AG04449 (cell line): ENCODE measurements at regions not wholly inside any gene's neighbourhood (a gene's known extent, or its start where the extent isn't known, plus 50 kb on each side); places are given as distances from the start of the nearest gene placed in this dataset.
"Not testable (repeated sequence)": the region's sequence is repeated elsewhere in the genome, so short reads cannot be mapped to it uniquely, and the experiment has no call there.

Source experiments
- CTCF ChIA-PET: fragments of 350-600 bp; formaldehyde crosslinking; extraction: SDS; loops from one replicate; lab custom pipeline; 2021; ENCODE audit warnings: antibody characterized with exemption; lab: Yijun Ruan, JAX
- POLR2A ChIA-PET: fragments of 400-600, 350-600 bp; formaldehyde crosslinking; extraction: SDS; loops from one replicate; lab custom pipeline; 2020; ENCODE audit warnings: antibody characterized with exemption, inconsistent platforms; lab: Yijun Ruan, JAX
- DNase-seq: peaks from one replicate; pipeline ENCODE4 v3.0.0-alpha.2; 2010; ENCODE audit warnings: low read depth, low spot score
- H3K4me3 ChIP-seq: 2 replicates; pipeline ENCODE4 v1.5.1; 2011; ENCODE audit warnings: low read depth, mild to moderate bottlenecking, control low read depth, low read length
- TF ChIP-seq, protein P1 (sequence below): IDR thresholded peaks from one replicate; pipeline ENCODE4 v1.5.1; 2011; ENCODE audit warnings: mild to moderate bottlenecking, moderate library complexity, low read length, control low read depth, inconsistent platforms; ENCODE audit not compliant: insufficient read depth; ENCODE audit errors: missing control alignments

DNA sequence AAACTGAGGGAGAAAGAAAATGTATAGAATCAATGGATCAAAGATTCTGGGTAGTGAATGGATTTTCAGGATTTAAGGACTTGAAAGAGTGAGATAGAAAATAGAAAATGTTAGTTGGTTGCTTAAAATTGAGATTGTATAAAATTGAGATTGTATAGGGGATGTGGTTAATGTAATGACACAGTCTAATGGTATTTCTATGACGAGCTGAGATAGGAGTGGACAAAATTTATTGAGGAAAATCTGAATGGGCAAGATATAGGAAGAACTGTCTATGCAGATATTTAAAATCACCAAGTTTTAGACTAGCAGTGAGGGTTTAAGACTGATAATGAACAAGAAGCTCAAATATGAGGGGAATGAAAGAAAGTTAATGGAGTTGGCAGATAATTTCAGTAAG, 406.6 kb downstream of the NYAP2 start:
- TF ChIP-seq, protein P1, sequence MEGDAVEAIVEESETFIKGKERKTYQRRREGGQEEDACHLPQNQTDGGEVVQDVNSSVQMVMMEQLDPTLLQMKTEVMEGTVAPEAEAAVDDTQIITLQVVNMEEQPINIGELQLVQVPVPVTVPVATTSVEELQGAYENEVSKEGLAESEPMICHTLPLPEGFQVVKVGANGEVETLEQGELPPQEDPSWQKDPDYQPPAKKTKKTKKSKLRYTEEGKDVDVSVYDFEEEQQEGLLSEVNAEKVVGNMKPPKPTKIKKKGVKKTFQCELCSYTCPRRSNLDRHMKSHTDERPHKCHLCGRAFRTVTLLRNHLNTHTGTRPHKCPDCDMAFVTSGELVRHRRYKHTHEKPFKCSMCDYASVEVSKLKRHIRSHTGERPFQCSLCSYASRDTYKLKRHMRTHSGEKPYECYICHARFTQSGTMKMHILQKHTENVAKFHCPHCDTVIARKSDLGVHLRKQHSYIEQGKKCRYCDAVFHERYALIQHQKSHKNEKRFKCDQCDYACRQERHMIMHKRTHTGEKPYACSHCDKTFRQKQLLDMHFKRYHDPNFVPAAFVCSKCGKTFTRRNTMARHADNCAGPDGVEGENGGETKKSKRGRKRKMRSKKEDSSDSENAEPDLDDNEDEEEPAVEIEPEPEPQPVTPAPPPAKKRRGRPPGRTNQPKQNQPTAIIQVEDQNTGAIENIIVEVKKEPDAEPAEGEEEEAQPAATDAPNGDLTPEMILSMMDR, result no peak
- ChIA-PET POLR2A (no interaction called here), CTCF (no interaction called here)
- no peak for DNase-seq
- no peak overlapping the region for H3K4me3 ChIP-seq

DNA sequence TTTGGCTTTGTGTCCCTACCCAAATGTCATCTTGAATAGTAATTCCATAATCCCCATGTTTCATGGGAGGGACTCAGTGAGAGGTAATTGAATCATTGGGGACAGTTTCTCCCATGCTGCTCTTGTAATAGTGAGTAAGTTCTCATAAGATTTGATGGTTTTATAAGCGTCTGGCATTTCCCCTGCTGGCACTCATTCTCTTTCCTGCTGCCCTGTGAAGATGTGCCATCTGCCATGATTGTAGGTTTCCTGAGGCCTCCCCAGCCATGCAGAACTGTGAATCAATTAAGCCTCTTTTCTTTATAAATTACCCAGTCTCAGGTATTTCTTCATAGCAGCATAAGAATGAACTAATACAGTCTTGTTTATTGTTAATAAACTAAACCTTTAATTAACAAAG, 402.6 kb downstream of the NYAP2 start:
- H3K4me3 ChIP-seq, POLR2A ChIA-PET, CTCF ChIA-PET, DNase-seq: not testable (repeated sequence)

DNA sequence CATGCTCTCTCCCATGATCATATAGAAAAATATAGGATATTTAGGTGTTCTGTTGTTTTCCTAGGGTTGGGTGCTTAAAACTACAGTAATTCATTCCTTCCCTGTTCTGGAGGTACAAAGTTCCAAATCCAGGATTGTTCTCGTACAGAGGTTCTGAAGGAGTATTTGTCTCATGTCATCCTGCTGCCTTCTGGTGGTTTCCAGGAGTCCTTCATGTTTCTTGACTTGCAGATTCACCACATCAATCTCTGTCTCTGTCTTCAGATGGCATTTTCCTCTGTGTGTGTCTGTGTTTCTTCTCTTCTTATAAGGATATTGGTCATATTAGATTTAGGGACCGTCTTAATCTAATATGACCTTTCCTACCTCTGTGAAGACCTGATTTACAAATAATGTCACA, 397.9 kb downstream of the NYAP2 start:
- no peak for DNase-seq
- POLR2A ChIA-PET, result no interaction called here
- no peak overlapping the region for H3K4me3 ChIP-seq
- CTCF ChIA-PET, result no interaction called here
- TF ChIP-seq, protein P1, result no peak

DNA sequence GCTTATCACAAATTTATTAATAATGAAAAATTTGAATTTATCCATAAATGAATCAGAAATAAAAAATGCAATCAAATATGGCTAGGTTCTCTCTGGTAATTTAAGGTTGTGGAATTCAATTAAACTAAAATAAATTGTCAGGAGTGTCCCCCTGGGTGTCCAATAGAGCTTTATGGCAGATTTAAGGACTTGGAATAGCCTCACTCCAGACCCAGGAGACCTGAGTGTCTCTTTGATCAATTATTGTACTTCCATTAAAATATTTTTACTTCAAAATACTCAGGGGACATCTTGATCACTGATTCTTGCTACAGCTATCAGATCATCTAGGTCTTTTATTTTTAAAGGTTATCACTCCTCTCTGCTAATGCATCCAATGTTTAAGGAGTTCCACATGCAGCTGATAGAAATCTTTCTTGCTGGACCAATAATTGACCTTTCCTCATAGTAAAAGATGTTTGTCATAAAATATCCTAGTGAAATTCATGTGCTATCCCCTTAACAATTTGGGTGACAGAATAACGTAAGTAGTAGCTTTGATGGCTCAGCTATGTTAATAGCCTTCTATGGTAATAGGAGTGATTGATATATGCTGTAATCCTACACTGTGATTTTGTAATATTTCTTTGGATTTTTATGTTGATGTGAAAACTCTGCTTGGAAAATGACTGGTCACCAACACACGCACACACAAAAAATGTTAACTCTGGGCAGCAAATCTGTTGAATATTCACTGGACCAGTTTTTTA, 395.3 kb downstream of the NYAP2 start:
- TF ChIP-seq, protein P1, result no peak
- DNase-seq, result no peak
- CTCF ChIA-PET, result no interaction called here
- POLR2A ChIA-PET, result no interaction called here
- no peak overlapping the region for H3K4me3 ChIP-seq

DNA sequence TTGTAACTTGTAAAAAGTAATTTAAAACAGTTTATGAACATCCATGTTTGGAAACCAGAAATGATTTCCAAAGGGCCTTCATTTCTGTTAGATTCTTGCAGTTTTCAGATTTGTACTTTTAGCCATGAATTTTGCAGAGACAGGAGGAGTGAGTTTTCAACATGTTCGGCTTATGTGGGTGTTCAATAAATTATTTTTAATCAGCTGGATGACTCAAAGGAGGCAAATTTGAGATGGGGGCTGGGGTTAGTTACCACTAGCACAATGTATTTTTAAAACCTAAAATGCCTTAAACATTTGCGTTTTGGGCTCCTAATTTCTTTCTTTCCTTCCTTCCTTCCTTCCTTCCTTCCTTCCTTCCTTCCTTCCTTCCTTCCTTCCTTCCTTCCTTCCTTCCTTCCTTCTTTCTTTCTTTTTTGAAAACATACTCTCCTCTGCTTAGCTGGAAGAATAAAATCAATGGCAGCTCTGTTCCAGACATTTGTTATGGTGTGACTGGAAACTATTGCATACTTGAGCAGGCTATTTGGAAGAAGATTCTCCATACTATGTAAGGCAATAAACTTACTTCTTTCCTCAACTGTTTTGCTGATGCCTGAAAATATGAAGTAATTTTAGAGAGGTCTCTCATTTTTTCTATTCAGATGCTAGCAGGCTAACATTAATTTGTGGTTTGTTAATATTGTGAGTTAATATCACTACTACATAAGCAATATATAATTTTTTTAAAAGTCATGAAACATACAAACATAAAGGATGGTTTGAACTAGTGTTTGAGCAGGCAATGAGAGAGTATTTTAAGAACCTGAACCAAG, 394.4 kb downstream of the NYAP2 start:
- CTCF ChIA-PET, result no interaction called here
- TF ChIP-seq, protein P1, result no peak
- POLR2A ChIA-PET, result no interaction called here
- no peak for DNase-seq
- H3K4me3 ChIP-seq, result no peak overlapping the region

DNA sequence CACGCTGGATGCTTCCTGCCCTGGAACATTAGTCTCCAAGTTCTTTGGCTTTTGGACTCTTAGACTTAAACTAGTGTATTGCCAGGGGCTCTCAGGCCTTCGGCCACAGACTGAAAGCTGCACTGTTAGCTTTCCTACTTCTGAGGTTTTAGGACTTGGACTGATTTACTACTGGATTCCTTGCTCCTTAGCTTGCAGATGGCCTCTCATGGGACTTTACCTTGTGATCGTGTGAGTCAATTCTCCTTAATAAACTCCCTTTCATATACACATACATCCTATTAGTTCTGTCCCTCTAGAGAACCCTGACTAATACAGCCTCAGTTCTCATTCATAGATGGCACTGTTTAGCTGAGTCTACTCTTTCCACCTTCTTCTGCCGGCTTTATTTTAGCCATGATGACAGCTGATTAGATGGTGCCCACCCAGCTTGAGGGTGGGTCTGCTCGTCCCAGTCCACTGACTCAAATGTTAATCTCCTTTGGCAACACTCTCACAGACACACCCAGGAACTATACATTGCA, 389.1 kb downstream of the NYAP2 start:
- CTCF ChIA-PET, result no interaction called here
- POLR2A ChIA-PET, result no interaction called here
- no peak overlapping the region for H3K4me3 ChIP-seq
- TF ChIP-seq, protein P1, result no peak
- no peak for DNase-seq
